Stimulated activated naive CD8-positive, alpha-beta T cell treated with anti-CD3 and anti-CD28 coated beads, Interleukin-15, Interleukin-2, amounts not matched to agents 100 U/mL and 50 U/mL, for 24 hours (primary cell): ENCODE measurements at regions not wholly inside any gene's neighbourhood (a gene's known extent, or its start where the extent isn't known, plus 50 kb on each side); places are given as distances from the start of the nearest gene placed in this dataset.

Source experiments
- ATAC-seq: fragments of 150-1000 bp; cut with Tn5 transposase; one replicate; pipeline ENCODE4 v1.10.0; 2021
- DNase-seq: peaks from one replicate; pipeline ENCODE4 v3.0.0; 2021

- ATAC-seq (no peak), DNase-seq (no peak)
These were observed 126.8 kb downstream of the ADRA2A start for GRCh38 chr10:111203615-111204014.

- no peak for ATAC-seq
- no peak for DNase-seq
These were observed 128.0 kb downstream of the ADRA2A start for GRCh38 chr10:111204838-111205237.

- ATAC-seq (no peak), DNase-seq (no peak)
These were observed 129.7 kb downstream of the ADRA2A start for GRCh38 chr10:111206521-111206920.

DNA sequence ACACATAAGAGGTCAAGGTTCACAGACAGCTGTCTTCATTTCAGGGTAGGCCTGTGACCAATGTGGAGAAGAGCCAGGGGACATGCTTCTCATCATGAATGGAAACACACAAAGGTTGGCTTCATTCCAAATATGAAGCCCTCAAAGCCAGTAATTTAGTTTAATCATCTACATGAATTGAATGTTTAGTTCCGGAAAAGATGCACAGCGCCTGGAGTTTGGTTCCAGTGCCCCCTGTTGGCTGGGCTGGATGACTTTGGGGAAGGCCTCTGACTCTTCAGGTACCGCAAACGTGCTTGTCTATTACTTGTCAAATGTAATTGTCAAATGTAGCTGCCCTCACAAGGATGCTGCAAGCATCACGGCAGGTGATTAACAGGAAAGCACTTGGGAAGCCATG, 130.7 kb downstream of the ADRA2A start:
- ATAC-seq, result no peak
- DNase-seq, result peak; percentile 14

DNA sequence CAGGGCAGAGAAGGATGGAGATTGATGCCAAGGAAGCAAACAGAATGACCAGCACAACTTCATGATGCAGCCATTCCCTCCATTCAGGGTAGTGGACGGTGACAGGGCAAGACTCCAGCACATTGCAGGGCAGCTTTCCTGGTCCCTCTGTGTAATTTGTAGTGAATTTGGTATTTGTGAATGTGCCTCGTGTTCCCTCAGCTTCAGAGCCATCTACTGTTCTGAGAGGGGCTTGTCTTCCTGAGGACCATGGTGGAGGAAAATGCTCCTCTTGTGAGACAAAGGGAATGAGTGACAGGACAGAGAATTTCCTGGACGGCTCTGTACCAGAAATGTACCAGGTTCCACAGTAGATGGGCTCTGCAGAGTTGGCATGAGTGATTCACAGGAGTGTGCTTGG, 132.1 kb downstream of the ADRA2A start:
- no peak for DNase-seq
- no peak for ATAC-seq

DNA sequence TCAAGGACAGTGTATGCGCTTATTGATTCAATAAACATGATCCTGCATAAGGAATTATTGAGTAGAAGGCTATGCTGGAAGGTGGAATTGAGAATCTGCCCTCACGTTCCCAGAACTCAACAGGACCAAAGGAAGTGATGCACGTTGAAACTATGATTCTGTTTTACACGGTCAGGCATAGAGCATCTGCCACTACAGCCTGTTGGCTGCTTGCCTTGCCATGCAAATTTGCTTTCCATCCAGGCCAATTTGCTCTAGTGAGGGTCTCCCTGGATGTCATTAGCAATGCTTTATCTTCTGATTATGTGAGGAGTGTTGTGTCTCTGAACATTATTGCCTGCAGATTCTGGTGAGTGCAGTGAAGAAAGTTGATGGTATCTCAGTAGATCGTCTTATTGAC, 132.9 kb downstream of the ADRA2A start:
- no peak for ATAC-seq
- DNase-seq, result no peak

DNA sequence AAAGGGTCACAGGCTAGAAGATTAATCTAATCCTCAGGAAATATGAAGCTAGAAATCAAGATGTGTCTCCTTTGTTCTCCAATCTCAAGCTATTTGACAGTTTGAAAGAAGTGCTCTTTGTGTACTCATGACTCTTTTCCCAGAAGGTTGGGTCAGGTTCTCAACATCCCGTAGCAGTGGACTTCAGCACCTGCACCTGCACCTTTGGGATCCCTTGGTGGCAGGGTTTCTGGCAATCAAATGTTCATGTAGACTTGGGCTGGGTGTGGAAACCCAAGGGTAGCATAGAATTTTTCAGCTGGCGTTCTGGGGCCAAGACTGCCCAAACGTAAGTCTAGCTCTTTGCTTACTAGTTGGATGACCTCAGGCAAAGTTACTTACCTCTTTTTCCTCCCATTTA, 134.4 kb downstream of the ADRA2A start:
- ATAC-seq (no peak), DNase-seq (no peak)

DNA sequence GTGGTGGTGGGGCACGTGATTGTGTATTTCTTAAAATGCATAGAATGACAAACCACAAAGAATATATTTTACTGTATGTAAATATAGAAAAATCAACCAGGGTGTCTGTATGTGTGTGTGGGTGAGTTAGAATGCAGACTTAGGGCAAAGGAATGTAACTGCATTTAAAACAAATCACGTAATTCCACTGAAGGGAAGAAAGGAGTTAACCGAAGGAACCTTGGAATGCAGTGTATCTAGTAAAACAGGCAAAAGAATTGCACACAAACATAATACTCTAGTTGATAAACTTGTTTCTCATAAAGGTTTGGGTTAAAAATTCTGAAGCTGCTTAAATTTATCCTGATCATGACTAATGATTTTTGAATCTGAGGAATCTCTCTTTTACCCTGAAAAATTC, 134.9 kb downstream of the ADRA2A start:
- DNase-seq, result no peak
- no peak for ATAC-seq

- DNase-seq (no peak), ATAC-seq (no peak)
These were observed 145.1 kb downstream of the ADRA2A start for GRCh38 chr10:111221682-111222480.

- DNase-seq (no peak), ATAC-seq (no peak)
These were observed 146.1 kb downstream of the ADRA2A start for GRCh38 chr10:111222961-111223360.

GRCh38 chr10:111231779-111232178, 154.9 kb downstream of the ADRA2A start:
- DNase-seq (no peak), ATAC-seq (no peak)

DNA sequence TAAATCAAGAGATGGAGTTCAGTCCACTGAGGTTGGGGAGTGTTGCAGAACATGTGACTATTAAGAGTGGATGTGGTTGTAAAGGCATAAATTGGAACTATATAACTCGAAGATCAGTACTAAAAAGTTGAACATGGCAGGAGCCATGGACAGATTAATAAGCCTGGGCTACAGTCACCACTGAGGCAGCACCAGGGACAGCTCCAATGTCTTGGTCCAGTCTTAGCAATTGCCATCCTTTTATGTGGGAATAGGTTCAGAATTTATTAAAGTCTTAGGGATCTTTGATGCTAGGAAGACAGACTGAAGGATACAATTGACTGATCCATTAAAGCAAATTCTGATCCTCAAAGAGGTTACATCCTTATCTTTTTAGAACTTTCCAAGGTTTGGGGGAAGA, 156.6 kb downstream of the ADRA2A start:
- ATAC-seq, result no peak
- DNase-seq, result no peak

- ATAC-seq, result no peak
- no peak for DNase-seq
These were observed 157.5 kb downstream of the ADRA2A start for GRCh38 chr10:111234234-111234913.

GRCh38 chr10:111234914-111235302, 158.1 kb downstream of the ADRA2A start:
- DNase-seq, result no peak
- no peak for ATAC-seq

- DNase-seq (no peak), ATAC-seq (no peak)
These were observed 163.5 kb downstream of the ADRA2A start for GRCh38 chr10:111240348-111240747.

GRCh38 chr10:111243126-111243525, 166.3 kb downstream of the ADRA2A start:
- no peak for ATAC-seq
- no peak for DNase-seq

DNA sequence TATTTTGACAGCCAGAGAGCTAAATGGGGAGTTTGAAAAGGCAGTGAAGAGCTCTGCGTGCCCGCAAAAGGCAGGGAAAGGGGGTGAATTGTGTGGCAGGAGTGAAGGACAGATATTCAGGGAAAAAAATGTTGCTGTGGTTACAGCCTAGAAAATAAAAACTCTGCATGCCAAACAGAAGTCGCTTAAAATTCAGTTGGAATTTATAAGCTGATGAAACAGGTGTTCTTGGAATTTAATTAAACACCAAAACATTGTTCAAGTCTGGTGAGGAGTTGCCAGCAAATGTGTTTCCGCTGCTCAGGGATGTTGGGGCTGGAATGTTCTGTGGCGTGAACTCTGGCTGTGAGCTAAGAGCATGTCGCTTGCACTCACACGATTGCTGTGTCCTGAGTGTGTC, 169.3 kb downstream of the ADRA2A start:
- DNase-seq (no peak), ATAC-seq (no peak)

- no peak for ATAC-seq
- no peak for DNase-seq
These were observed 170.1 kb downstream of the ADRA2A start for GRCh38 chr10:111246814-111247452.

DNA sequence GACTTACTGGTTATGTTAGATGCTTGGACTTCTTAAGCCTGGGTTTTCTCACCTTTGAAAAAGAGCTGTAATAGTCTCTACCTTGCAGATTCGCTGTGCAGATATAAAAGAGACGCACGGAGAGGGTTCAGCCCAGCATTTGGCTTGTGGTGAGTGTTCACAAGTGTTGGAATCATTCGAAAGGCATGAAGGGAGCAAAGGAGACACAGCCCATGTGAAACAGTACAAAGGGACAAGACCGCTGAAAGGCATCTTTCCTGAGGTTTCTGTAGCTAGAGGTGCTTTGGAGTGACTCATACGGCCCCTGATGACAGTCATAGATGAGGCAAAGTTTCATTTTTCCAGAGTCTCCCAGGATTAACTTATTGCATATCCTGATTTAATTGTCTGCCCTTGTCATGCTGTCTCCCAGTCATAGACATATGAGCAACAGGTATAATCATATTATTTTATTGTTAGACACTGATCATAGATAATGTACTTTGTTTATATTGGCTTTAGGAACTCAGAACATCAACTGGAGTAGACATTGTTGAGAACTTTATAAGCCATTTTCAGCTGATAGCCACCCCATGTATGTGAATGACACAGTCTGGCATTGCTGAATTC, 171.1 kb downstream of the ADRA2A start:
- no peak for ATAC-seq

GRCh38 chr10:111249925-111250324, 173.1 kb downstream of the ADRA2A start:
- DNase-seq (no peak), ATAC-seq (no peak)

More for the DNA sequence above, 171.1 kb downstream of the ADRA2A start:
- no peak for DNase-seq

- no peak for ATAC-seq
- DNase-seq, result no peak
These were observed 184.3 kb downstream of the ADRA2A start for GRCh38 chr10:111261081-111261615.

- DNase-seq (no peak), ATAC-seq (no peak)
These were observed 188.5 kb downstream of the ADRA2A start for GRCh38 chr10:111265341-111265740.

DNA sequence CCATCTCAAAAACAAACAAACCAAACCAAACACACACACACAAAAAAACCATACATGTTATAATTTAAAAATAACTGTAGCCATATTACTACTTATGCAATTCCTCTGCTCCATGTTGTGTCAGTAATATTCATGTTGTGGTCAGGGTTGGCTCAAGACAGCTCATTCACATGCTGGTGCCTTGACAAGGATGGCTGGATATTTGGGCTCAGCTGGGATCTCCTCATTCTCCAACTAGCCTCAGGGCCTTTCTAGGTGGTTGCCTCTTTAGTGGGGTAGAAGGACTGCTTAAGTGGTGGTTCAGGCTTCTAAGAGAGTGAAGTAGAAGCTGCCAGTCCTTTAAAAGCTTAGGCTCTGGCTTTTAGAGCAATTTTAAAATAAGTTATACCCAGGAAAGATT, 189.3 kb downstream of the ADRA2A start:
- DNase-seq (no peak), ATAC-seq (no peak)
